HEK293 (cell line): ENCODE measurements at regions not wholly inside any gene's neighbourhood (a gene's known extent, or its start where the extent isn't known, plus 50 kb on each side); places are given as distances from the start of the nearest gene placed in this dataset.

Experiments used
- SCRT2 ChIP-seq: fragments of 450-650 bp; formaldehyde crosslinking; IDR thresholded peaks from 2 replicates; pipeline ENCODE4 v1.5.1; 2016; ENCODE audit warnings: missing biosample characterization, missing genetic modification characterization
- TF ChIP-seq, protein P1 (sequence below): fragments of 450-650 bp; formaldehyde crosslinking; IDR thresholded peaks from 2 replicates; pipeline ENCODE4 v1.5.1; 2016; ENCODE audit warnings: missing biosample characterization, missing genetic modification characterization

DNA sequence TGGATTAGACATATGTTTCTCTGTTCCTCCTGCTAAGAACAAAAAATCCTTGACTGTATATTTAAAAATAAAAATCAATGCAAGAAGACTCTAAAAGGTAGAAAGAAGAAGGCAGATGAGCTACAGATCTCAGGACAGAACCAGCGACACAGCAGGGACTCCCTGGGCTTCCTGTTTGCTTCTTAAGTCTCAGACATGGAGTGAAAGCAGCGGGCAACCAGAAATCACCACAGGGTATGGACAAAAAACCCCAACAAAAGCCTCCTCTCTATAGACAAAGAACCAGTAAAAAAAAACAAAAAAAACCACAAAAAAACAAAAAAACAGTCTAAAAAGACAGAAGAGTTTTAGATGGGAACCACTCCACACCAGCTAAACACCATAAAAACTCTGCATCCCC, 971.0 kb upstream of the GYPC start:
- no peak for TF ChIP-seq SCRT2 (tag by site-specific recombination)
- TF ChIP-seq, protein P1, sequence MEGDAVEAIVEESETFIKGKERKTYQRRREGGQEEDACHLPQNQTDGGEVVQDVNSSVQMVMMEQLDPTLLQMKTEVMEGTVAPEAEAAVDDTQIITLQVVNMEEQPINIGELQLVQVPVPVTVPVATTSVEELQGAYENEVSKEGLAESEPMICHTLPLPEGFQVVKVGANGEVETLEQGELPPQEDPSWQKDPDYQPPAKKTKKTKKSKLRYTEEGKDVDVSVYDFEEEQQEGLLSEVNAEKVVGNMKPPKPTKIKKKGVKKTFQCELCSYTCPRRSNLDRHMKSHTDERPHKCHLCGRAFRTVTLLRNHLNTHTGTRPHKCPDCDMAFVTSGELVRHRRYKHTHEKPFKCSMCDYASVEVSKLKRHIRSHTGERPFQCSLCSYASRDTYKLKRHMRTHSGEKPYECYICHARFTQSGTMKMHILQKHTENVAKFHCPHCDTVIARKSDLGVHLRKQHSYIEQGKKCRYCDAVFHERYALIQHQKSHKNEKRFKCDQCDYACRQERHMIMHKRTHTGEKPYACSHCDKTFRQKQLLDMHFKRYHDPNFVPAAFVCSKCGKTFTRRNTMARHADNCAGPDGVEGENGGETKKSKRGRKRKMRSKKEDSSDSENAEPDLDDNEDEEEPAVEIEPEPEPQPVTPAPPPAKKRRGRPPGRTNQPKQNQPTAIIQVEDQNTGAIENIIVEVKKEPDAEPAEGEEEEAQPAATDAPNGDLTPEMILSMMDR (tag by site-specific recombination) = no peak
